Fibroblast of upper back skin (primary cell): ENCODE measurements at regions not wholly inside any gene's neighbourhood (a gene's known extent, or its start where the extent isn't known, plus 50 kb on each side); places are given as distances from the start of the nearest gene placed in this dataset.
"Not testable (repeated sequence)": the region's sequence is repeated elsewhere in the genome, so short reads cannot be mapped to it uniquely, and the experiment has no call there.

Experiments used
- DNase-seq: peaks from one replicate; pipeline ENCODE4 v3.0.0-alpha.2; 2013

DNA sequence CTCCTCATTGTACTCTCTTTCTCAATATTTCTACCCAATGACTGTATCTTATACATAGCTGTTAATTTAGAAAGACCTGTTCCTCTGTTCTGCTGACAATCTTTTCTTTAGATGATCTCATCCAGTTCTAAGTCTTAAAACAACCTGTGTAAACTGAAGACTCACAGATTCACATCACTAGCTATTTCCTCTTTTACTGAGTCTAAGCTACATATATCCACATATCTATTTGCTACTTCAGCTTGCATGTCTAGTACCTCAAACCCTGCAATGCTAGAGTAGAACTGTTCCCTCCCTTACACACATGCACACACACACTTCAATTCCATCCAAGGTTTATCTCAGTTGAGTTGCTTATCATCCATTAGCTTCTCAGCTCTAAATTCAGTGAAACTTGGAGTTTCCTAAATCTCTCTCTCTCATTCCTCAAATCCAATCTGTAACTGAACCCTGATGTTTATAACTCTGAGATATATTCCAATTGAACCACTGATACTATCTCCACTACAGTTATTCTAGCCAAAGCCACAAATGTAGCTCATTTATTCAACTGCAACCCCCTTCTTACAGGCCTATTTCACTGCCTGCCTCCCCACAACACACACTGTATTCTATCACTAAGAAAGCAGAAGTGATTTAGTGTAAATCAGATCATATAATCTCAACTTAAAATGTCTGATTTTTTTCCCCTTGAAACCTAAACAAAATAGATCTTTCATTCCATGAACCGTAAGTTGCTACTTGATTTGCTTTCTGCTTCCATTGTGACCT lies 1036.8 kb upstream of the POT1 start:
- no peak for DNase-seq

DNA sequence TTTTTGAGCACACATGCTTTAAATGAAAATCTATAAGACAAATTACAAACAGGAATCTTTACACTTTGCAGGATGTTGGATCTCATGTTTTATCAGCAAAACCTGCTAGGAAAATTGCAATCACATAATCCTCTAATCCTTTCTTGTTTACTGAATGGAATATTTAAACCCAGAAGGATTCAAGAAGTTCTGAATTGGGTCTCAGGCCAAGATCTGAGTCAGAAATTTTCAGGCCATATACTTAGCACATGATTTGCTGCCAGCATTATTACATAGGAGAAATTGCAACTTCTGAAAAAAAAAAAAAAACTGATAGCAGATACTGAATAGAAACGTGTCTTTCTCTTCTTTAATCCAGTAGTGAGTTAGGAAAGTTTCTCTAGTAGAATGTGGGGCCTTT lies 1005.3 kb upstream of the POT1 start:
- DNase-seq = no peak

DNA sequence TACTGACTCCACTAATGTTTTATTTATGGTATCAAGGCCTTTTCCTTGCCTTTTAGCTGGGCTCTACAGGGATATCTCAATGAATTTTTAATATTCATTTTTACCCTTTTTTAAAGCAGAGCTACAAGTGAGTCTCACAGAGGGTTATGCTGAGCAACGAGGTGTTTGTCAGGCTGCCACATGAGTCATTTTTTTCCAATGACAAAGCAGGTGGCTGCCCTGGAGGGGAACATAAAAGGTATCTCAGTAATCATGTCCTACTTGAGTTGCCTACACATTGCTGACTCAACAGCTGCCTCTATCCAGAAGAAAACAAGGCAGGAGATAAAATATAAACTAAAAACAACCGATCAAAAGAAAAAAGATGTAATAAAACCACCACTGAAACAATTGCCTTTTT lies 1004.9 kb upstream of the POT1 start:
- DNase-seq = no peak

DNA sequence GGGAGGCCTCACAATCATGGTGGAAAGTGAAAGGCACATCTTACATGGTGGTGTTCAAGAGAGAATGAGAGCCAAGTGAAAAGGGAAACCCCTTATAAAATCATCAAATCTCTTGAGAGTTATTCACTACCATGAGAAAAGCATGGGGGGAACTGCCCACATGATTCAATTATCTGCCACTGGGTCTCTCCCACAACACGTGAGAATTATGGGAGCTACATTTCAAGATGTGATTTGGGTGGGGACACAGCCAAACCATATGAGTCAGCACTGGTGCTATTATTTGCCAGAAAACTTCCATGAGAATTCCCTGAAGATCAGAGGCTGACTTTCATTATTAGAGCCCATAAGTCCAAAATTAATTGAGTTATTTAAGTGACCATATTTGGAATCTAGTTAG lies 1001.2 kb upstream of the POT1 start:
- DNase-seq = no peak

DNA sequence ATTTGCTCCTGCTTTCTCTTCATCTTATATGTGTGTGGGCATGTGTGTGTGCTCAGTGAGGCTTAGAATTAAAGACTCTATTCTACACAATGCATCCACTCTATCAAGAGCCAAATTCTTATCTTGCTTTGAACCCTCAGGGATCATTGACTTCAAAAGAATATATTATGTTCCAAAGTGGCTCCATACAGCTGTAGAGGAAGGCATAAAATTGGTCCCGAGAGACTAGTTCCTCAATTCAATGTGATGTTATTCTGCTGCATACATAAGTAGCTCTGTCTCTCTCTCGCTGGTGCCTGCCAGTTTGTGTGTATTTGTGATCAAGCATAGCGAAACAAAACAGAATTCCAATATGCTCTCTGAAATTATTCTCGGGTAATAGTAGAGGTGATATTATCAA lies 997.9 kb upstream of the POT1 start:
- DNase-seq = no peak

DNA sequence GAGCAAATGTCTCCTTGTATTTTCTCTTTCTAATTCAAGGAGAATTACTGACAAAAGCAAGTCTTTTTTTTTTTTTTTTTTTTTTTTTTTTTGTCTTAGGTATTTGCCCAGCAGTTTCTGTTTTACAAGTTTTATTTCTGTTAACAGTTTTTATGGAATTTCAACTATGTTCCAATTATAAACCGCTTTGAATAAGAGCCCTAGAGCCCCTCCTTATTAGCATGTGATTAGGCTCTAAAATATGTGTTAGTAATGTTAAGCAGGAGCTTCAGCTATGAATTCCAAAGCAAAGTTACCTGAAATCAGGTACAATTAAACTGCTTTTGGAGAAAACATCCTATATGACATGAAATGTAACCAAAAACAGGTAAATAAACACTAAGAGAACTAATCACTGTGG lies 997.0 kb upstream of the POT1 start:
- peak; percentile 3 for DNase-seq

DNA sequence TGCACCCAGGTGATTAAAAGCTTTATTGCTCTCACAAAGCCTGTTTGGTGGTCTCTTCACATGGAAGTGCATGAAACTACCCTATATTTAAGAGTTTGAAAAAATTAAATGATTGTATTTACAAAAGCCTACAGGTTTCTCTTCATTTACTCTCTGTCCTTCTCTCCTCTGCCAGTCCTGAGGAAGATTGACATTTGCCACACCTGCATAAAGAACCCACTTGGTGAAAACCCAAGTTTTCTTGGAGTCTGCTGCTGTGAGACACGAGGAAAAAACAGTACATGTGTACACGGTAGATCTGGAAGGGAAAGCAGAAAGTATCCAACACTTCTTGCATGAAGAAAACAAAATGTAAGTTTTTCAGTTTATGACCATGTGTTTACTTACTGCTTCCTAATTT lies 994.4 kb upstream of the POT1 start:
- DNase-seq = no peak

DNA sequence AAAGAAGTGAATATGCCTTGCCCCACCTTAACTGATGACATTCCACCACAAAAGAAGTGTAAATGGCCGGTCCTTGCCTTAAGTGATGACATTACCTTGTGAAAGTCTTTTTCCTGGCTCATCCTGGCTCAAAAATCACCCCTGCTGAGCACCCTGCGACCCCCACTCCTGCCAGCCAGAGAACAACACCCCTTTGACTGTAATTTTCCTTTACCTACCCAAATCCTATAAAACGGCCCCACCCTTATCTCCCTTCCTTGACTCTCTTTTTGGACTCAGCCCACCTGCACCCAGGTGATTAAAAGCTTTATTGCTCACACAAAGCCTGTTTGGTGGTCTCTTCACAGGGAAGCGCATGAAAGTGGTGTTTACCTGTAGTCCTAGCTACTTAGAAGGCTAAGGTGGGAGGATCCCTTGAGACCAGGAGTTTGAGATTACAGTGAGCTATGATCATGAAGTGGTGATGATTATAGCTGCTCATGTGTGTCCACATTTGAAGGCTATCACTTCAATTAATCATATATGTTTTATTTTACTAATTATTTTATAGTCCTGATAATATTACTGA lies 985.8 kb upstream of the POT1 start:
- DNase-seq = not testable (repeated sequence)

DNA sequence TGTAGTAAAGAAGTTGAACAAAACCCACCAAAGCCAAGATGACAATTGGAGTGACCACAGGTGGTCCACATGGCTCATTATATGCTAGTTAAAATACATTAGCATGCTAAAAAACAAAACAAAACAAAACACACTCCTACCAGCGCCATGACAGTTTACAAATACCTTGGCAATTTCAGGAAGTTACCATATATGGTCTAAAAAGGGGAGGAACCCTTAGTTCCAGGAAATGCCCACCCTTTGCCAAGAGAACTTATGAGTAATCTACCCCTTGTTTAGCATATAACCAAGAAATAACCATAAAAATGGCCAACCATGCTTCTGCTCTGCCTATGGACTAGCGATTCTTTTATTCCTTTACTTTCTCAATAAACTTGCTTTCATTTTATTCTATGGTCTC lies 979.1 kb upstream of the POT1 start:
- no peak for DNase-seq

DNA sequence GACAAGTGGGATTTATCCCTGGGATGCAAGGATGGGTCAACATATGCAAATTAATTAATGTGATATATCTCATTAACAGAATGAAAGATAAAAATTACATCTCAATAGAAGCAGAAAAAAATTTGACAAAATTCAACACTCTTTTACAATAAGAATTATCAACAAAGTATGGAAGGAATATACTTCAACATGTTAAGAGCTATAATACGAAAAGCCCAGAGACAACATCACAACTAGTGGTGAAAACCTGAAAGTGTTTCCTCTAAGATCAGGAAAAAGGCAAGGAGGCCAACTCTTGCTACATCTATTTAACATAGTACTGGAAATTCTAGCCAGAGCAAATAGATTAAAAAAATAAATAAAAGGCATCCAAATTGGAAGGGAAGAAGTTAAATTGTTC lies 970.0 kb upstream of the POT1 start:
- no peak for DNase-seq

DNA sequence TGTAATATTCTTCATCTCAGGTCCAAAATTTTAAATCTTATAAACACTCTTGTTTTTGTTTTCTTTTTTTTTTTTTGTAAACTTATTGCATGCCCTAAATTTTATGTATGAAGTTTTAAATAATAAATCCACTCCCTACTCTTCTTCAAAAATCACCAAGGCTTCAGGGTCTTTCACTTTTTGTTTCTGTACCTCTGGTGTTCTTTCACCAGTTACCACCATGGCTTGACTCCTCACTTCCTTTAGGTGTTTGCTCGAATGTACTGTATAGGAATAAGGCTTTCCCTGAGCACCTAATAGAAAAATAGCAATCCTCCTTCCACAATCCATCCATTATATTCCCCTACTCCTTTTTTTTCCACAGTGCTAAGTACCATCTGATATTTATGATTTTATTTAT lies 962.8 kb upstream of the POT1 start:
- no peak for DNase-seq

DNA sequence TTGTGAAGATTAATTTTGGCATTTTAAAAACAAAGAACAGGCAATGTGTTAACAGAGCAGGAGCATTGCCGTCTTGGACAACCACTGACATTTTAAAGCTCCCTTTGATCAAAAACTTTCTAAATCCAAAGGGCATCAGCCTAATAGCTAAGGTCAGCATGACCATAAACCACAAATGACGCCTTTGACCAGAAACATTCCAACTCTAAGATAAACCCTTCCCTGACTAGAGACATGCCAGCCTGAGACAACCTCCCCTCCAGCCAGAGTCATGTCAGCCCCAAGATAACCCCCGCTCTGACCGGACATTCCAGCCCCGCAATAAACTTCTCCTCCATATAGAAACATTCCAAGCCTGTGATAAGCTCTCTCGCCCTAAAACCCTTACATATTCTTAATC lies 949.4 kb upstream of the POT1 start:
- no peak for DNase-seq

DNA sequence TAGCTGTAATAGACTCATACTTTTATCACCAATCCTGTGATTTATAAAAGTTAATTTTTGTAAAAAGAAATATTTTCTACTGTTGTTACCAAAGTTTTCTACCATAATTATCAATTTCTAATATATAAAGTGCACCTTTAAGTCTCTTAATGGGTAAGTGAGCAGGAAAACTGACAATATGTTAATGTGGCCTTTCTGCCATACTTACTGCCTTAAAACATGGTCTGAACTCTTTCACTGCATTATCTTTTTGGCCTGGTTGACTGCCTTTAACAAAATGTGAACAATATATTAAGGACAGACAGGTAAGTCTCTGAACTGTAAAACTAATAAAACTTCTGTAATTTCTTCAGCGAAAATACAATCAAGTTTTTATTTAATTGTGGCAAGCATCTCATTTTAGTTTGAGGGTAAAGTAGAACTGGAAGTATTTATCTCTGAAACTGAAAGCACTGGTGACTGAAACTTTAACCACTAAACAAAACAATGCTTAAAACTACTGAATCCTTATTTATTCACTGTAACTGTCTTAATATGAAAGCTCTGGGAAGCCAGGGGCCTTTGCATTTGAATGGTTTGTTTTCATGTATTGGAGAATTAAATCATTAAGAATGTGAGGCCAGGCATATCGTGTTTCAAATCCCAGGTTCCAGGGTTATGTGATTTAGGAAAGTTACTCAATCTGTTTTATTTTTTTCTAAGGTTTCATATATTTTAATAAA lies 948.8 kb upstream of the POT1 start:
- no peak for DNase-seq

DNA sequence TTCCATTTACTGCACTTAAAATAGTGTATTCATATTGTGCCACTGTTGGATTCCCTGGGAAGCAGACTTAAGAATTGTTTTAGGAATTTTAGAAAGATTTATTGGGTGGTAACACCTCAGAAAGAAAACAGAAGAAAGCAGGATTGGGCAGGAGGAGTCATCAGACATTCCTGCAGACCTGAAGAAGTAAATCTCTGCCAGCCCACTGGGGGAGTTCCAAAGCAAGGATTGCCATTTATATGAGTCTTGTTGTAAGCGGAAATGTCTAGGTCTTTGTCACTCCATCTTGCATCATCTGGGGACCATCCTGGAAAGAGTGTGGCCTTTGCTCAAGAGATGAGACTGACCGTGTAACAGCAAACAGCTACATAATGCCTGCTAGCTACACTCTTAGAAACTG lies 947.6 kb upstream of the POT1 start:
- no peak for DNase-seq

DNA sequence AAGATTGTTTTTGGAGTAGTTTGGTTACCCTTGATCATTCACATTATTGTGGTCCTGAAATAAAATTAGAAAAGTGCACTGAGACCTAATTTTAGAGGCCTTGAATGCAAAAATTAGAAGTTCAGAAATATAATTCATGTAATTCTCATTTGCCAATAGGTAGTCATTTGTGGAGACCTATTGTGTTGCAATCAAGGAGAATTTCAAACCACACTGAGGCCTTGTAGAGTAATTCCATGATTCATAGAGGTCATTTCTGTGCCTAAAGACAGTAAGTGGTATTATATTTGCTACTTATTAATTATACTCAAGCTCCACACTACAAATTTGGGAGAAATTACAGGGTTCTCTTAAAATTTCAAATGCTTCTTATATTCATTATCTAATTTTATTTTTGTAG lies 946.8 kb upstream of the POT1 start:
- DNase-seq = no peak

DNA sequence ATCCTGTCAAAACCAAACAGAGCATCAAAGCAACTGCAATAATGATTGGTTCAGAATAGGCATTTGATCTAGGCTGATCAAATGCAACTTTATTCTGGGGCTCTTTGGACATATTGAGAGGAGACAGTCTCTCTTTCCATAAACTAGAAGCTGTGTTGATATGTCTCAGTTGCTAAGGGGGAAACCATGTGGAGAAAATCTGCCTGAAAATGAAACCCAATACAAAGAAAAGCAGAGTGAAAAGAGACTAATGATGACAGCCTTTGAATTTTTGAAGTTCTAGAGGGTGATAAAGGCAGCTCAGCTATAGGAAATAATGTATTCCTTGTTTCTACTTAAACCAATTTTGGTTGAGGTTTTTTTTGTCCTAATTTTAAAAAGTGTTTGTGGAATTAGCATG lies 941.8 kb upstream of the POT1 start:
- DNase-seq = no peak

DNA sequence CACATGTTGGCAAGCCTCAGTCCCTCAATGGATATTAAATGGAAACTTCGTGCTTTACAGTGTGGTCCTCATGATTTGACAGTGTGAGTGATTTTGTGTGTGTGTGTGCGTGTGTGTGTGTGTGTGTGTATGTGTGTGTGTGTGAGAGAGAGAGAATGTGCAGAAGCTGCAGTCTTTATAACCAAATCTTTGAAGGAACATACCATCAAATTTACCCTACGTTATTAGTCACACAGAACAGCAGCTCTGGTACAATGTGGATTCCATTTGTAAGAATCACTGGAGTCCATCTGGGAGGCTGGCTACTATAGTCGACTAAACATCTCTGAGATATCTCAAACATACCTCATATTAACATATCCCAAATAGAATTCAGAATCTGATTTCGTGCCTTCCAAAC lies 928.0 kb upstream of the POT1 start:
- DNase-seq = peak; percentile 64

DNA sequence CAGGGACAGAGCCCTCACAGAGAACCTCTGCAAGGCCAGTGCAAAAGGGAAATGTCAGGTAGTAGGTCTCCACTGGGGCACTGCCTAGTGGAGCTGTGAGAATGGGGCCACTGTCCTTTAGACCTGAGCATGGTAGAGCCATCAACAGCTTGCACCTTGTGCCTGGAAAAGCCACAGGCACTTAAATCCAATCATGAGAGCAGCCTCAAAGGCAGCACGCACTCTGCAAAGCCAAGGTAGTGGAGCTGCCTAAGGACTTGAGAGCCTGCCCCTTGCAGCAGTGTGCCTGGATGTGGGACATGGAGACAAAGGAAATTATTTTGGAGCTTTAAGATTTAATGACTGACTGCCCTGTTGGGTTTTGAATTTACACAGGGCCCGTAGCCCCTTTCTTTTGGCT lies 918.5 kb upstream of the POT1 start:
- DNase-seq = no peak

DNA sequence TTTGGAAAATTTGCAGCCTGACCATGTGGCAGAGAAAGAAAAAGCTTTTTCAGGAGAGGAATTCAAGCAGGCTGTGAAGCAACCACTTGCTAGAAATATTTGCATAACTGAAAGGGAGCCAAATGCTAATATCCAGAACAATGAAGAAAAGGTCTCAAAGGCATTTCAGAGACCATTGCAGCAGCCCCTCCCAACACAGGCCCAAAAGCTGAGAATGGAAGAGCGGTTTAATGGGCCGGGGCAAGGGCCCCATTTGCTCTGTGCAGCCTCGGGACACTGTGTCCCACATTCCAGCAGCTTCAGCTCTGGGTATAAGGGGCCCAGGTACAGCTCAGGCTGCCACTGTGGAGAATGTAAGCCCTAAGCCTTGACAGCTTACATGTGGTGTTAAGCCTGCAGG lies 918.1 kb upstream of the POT1 start:
- DNase-seq = no peak

DNA sequence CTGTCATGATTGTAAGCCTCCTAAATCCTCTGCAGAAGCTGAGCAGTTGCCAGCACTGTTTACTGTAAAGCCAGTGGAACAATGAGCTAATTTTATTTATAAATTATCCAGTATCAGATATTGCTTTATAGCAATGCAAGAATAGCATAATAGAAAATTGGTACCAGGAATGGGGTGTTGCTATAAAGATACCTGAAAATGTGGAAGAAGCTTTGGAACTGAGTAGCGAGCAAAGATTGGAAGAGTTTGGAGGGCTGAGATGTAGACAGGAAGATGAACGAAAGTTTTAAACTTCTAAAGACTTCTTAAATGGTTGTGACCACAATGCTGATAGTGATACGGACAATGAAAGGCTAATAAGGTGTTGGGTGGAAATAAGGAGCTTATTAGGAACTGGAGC lies 917.4 kb upstream of the POT1 start:
- DNase-seq = no peak

DNA sequence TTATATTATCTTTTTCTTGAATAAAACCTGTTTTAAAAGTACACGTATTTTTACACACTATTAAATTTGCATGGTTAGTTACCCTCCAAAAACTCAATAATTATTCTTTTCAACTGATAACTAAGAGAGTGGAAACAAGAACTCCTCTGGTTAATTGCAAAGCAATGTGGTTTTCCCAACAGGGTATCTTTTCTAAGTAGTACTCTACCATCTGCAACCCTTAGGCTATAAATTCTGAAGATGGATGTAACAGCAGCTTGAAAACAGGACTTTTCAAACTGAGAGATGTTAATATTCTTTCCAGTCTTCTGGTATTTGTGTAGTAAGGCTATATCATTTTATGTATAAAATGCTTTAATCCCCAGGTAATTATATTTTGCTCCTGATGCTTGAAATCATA lies 916.1 kb upstream of the POT1 start:
- no peak for DNase-seq

DNA sequence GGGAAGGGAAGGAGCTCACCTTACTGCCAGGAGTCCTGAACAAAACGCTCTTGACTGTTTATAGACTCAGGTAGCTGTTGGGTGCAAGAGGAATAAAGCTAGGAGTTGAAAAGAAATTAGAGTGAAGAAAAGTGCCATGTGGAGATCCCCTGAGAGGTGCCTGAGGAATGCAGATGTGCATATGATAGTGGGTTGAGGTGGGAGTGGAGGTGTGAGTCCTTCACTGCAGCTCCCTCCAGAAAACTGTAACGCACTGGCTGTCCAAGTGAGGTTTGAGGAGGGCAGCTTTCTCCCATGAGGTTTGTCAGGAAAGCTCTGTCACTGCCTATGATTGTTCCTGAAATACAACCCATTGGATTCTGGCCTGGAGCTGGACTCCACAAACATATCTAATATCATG lies 904.8 kb upstream of the POT1 start:
- no peak for DNase-seq

DNA sequence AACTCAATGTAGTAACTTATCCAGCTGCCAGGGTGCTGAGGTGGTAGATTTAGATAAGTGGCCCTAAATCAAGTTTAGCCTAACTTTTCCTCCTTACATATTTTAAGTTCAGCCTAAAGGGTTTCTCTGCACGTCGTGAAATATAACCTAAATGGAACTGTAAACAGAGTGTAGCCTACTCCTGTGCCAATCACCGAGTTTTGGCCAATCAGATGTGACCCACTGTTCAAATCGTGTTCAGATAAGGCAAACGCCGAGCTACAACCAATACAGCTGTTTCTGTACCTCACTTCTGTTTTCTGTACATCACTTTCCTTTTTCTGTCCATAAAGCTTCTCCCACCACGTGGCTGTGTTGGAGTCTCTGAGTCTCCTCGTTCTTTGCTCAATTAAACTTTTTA lies 904.2 kb upstream of the POT1 start:
- no peak for DNase-seq

DNA sequence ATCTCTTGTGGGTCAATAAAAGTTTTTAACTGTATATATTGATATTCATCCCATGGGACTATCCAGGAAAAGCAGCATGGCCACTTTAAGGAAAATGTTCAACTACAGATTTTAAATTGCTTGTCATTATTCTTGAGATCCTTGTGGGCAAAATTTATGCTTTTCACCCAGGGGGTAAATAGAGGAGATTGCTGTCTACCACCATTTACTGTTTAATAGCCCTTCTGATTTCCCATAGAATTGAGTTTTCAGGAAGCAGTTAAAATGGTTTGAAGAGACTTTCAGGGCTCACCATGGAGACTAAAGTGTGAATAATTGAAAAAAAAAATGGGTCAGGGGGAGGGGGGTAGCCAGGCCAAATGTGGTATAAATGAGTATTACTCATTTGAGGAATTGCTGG lies 901.1 kb upstream of the POT1 start:
- no peak for DNase-seq
